ENCODE measurements at regions not wholly inside any gene's neighbourhood (a gene's known extent, or its start where the extent isn't known, plus 50 kb on each side); places are given as distances from the start of the nearest gene placed in this dataset.

DNA sequence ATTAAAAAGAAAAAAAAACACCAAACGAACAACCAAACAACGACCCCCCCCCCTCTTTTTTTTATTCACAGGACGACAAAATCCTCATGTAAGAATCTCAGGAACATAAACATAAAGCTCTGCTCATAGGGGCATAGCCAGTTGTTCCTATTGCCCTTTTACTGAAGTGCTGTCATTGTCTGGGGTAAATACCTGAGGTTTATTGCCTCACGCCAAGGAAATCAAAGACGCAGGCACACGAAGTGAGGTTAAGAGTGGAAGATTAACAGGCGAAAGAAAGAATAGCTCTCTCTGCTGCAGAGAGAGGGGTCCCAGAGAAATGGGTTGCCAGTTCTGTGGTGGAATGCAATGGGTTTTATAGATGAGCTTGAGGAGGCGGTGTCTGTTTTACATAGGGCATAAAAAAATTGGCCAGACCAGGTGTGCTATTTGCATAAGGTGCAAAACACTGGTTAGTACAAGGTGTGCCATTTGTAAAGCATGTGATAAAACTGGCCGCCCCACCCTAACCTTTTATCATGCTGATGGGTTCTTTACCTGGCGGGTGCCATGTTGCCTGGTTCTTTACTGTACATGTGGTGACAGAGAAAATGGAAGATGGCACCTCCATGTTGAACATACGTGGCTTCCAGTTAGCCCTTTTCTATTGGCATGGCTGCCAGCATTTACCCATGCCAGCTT, 257.6 kb upstream of the ZPLD1 start:
- TF ChIP-seq, protein P1, sequence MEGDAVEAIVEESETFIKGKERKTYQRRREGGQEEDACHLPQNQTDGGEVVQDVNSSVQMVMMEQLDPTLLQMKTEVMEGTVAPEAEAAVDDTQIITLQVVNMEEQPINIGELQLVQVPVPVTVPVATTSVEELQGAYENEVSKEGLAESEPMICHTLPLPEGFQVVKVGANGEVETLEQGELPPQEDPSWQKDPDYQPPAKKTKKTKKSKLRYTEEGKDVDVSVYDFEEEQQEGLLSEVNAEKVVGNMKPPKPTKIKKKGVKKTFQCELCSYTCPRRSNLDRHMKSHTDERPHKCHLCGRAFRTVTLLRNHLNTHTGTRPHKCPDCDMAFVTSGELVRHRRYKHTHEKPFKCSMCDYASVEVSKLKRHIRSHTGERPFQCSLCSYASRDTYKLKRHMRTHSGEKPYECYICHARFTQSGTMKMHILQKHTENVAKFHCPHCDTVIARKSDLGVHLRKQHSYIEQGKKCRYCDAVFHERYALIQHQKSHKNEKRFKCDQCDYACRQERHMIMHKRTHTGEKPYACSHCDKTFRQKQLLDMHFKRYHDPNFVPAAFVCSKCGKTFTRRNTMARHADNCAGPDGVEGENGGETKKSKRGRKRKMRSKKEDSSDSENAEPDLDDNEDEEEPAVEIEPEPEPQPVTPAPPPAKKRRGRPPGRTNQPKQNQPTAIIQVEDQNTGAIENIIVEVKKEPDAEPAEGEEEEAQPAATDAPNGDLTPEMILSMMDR (IDR thresholded peaks at IDR 0.05; ENCODE audit: low read depth, low read length, missing control alignments): no peak
- no peak for DNase-seq (ENCODE audit: low read depth)
- in situ Hi-C loops (cut with HindIII; ENCODE audit: low sequenced_read_pairs): no loop called here
- no peak overlapping the region for H3K4me3 ChIP-seq (ENCODE audit: low read depth, low read length)

DNA sequence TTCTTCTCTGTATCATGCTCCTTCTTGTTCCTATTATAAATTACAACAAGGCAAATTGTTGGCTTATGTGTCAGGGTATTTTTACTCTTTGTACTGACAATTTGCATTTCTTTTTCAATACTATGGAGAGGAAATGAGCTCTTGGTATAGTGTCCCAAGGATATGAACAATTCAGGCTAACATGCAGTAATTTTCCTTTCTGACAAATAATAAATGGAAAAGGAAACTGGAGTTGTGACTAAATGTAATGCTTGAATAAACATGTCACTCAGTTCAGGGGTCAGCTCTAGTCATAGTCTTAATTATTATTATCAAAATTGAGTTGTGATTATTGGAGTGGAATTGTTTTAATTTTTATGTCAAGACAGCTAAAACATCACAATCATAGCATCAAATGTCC, 256.0 kb upstream of the ZPLD1 start:
- no peak for DNase-seq (ENCODE audit: low read depth)
- TF ChIP-seq, protein P1 (IDR thresholded peaks at IDR 0.05; ENCODE audit: low read depth, low read length, missing control alignments): no peak
- H3K4me3 ChIP-seq (ENCODE audit: low read depth, low read length): no peak overlapping the region
- in situ Hi-C loops (cut with HindIII; ENCODE audit: low sequenced_read_pairs): no loop called here

DNA sequence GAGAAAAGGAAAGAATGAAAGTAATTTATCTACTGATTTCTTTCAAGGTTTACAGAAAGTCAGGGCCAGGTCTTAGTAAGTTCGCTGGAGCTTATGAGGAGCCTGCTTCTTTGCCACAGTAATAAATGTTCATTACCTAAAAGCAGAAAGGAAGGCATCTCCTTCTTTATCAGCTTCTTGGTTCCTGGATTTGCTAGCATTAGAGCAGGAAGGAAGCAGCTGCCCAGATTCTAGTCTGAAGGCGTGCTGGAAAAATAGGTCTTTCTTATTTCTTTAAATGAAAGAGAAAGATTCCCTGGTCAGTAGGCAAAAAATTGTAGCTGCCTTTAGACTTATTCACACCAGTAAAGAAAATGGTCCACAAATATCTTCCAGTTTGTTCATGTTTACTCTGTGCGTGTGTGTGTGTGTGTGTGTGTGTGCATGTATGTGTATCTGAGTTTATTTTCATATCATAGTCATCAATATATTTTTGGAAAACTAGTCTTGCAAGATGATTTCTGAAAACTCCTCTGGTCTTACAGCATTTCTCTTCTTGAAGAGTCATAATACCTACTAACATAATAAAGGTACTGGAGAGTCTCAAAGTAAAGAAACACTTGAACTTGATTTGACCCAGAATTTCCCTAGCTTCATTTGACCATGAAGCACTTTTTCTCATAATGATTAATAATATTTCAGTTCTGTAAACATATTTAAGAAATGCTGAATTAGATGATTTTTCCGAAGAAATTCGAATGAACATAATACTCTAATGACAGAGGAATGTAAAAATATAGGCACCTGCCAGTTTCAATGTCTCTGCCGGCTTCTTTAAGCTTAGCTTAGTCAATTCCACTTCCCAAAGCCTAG, 255.3 kb upstream of the ZPLD1 start:
- in situ Hi-C loops (cut with HindIII; ENCODE audit: low sequenced_read_pairs): no loop called here
- TF ChIP-seq, protein P1 (IDR thresholded peaks at IDR 0.05; ENCODE audit: low read depth, low read length, missing control alignments): no peak
- no peak for DNase-seq (ENCODE audit: low read depth)
- no peak overlapping the region for H3K4me3 ChIP-seq (ENCODE audit: low read depth, low read length)

DNA sequence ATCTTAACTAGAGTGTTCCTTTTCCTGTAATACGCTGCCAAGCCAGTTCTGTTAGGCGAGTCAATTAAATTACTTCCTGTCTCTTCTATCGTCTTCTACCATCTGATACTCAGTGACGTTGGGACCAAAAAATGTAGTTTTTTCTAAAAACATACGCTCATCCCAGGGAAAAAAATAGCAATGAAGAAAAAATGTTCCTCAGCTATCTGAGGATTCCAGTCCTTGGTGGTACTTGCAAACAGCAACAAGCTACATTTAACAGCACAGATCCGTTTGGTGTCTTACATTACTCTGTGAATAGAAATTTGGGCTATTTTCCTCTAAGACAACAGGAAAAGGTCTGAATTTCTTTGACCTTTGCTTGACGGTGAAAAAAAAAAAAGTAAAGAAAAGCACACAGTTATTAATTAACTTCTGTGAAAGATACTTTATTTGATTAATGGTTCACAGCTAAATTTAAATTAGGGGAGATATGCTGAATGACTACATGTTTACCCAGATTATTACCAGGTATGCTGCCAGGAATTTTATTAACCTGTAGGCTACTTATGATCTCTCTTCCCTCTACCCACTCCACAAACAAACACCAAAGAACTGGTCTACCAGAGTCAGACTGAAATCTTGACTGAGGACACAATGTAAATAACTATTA, 254.4 kb upstream of the ZPLD1 start:
- DNase-seq (ENCODE audit: low read depth): no peak
- in situ Hi-C loops (cut with HindIII; ENCODE audit: low sequenced_read_pairs): no loop called here
- TF ChIP-seq, protein P1 (IDR thresholded peaks at IDR 0.05; ENCODE audit: low read depth, low read length, missing control alignments): no peak
- no peak overlapping the region for H3K4me3 ChIP-seq (ENCODE audit: low read depth, low read length)

DNA sequence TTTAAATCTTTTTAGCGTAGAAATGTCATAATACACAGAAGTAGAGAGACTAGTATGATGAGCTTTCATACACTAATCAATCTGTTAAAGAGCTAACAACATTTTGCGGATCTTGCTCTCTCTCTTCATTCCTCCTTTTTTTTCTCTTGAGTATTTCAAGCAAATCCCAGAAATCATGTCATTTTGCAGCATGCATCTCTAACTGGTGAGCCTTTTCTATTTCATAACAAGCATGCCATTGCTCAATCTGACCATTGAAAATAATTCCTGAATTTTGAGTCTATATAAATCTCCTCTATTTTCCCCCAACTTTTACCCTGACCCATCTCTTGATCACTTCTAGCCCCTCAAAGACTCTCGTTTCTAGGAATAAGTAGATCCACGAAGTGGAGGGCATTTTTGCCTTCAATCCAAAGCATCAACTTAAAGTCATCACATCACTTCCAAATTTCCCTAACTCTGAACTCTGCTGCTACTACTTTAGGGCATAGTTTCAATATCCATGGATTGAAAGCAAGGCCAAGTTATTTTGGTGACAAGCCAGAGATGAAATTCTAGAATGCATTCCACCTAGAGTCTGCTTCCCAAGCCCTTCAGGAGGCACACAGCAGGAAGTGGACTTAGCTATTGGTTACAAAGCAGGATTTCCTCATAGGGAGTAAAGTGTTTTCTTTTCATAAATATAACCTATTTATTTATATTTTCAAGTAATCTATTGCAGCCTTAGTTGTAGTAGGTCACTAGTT, 253.5 kb upstream of the ZPLD1 start:
- in situ Hi-C loops (cut with HindIII; ENCODE audit: low sequenced_read_pairs): no loop called here
- no peak overlapping the region for H3K4me3 ChIP-seq (ENCODE audit: low read depth, low read length)

More for the DNA sequence above, 253.5 kb upstream of the ZPLD1 start:
- DNase-seq (ENCODE audit: low read depth): peak; percentile 89
- TF ChIP-seq, protein P1 (IDR thresholded peaks at IDR 0.05; ENCODE audit: low read depth, low read length, missing control alignments): no peak

Data from astrocyte of the cerebellum (primary cell).